ENCODE measurements at regions not wholly inside any gene's neighbourhood (a gene's known extent, or its start where the extent isn't known, plus 50 kb on each side); places are given as distances from the start of the nearest gene placed in this dataset.
A peak's percentile ranks its signal among the peaks of the same experiment; 100 is the strongest.

GRCh38 chr7:56474271-56474670 lies 358.1 kb upstream of the NUPR2 start:
- TF ChIP-seq CEBPB (IDR thresholded peaks at IDR 0.05) (no peak), EGR1 (IDR thresholded peaks at IDR 0.05) (no peak), ZBTB7A (IDR thresholded peaks at IDR 0.05; ENCODE audit: low read depth) (no peak), REST (IDR thresholded peaks at IDR 0.05; ENCODE audit: low read depth) (no peak), EP300 (IDR thresholded peaks at IDR 0.05; ENCODE audit: borderline replicate concordance) (no peak), USF1 (IDR thresholded peaks at IDR 0.05) (no peak)

- TF ChIP-seq EP300 (IDR thresholded peaks at IDR 0.05; ENCODE audit: borderline replicate concordance) (no peak), CREB1 (IDR thresholded peaks at IDR 0.05; ENCODE audit: low read depth) (no peak), NFIC (IDR thresholded peaks at IDR 0.05) (no peak), MAX (IDR thresholded peaks at IDR 0.05) (no peak), TEAD4 (IDR thresholded peaks at IDR 0.05) (no peak), TAF1 (IDR thresholded peaks at IDR 0.05; ENCODE audit: low read depth) (no peak)
These were observed 355.6 kb upstream of the NUPR2 start for GRCh38 chr7:56471811-56472210.

- TF ChIP-seq USF1 (IDR thresholded peaks at IDR 0.05): peak; percentile 32; the same call in 1 of the 2 replicates
These were observed 350.6 kb upstream of the NUPR2 start for GRCh38 chr7:56466607-56467525.

- TF ChIP-seq REST (IDR thresholded peaks at IDR 0.05; ENCODE audit: low read depth): no peak
- TF ChIP-seq USF1 (IDR thresholded peaks at IDR 0.05): no peak
- TF ChIP-seq NFIC (IDR thresholded peaks at IDR 0.05): no peak
- no peak for TF ChIP-seq RAD21 (IDR thresholded peaks at IDR 0.05; ENCODE audit: low read depth)
- TF ChIP-seq TCF12 (IDR thresholded peaks at IDR 0.05; ENCODE audit: low read depth): no peak
These were observed 333.5 kb upstream of the NUPR2 start for GRCh38 chr7:56449762-56450161.

GRCh38 chr7:56447864-56448693 lies 331.9 kb upstream of the NUPR2 start:
- TF ChIP-seq TEAD4 (IDR thresholded peaks at IDR 0.05) (no peak), RAD21 (IDR thresholded peaks at IDR 0.05; ENCODE audit: low read depth) (no peak), CREB1 (IDR thresholded peaks at IDR 0.05; ENCODE audit: low read depth) (no peak), EGR1 (IDR thresholded peaks at IDR 0.05) (no peak), REST (IDR thresholded peaks at IDR 0.05; ENCODE audit: low read depth) (no peak), YY1 (IDR thresholded peaks at IDR 0.05; ENCODE audit: low read depth) (no peak), USF1 (IDR thresholded peaks at IDR 0.05) (no peak), ZBTB7A (IDR thresholded peaks at IDR 0.05; ENCODE audit: low read depth) (no peak), TAF1 (IDR thresholded peaks at IDR 0.05; ENCODE audit: low read depth) (no peak), NFIC (IDR thresholded peaks at IDR 0.05) (no peak), EP300 (IDR thresholded peaks at IDR 0.05; ENCODE audit: borderline replicate concordance) (no peak), TCF12 (IDR thresholded peaks at IDR 0.05; ENCODE audit: low read depth) (no peak), CEBPB (IDR thresholded peaks at IDR 0.05) (no peak)
